PC-9 (cell line): ENCODE measurements at regions not wholly inside any gene's neighbourhood (a gene's known extent, or its start where the extent isn't known, plus 50 kb on each side); places are given as distances from the start of the nearest gene placed in this dataset.

Experiments used
- BruUV-seq: library from RNA; stranded (reverse); fragments of 400-500 nt; replicated peaks from 2 replicates; lab custom pipeline; 2021; lab: Mats Ljungman, UMichigan
- CTCF ChIA-PET: fragments of 300-600 bp; sonication (Branson Sonifier 250); formaldehyde crosslinking; loops from one replicate; lab custom pipeline; 2022; ENCODE audit warnings: antibody characterized with exemption; lab: Charles Lee
- POLR2A ChIA-PET: fragments of 300-600 bp; sonication (Branson Sonifier 250); formaldehyde crosslinking; loops from one replicate; lab custom pipeline; 2022; ENCODE audit warnings: antibody characterized with exemption; ENCODE audit not compliant: unreplicated experiment; lab: Charles Lee
- DNase-seq, 2 experiments: peaks; one replicate each; pipeline versions ENCODE4 v3.0.0 to v3.0.0-alpha.2; 2015 to 2022; ENCODE audit warnings: mixed read lengths in 1 of 2
- H2AFZ ChIP-seq: fragments of 200-600 bp; sonication (generic); 2 replicates; pipeline ENCODE4 v1.8.1; 2017; ENCODE audit warnings: antibody characterized with exemption
- H3F3A ChIP-seq: fragments of 200-600 bp; sonication (generic); 2 replicates; pipeline ENCODE4 v1.8.1; 2017; ENCODE audit warnings: antibody characterized with exemption, mild to moderate bottlenecking, low read depth; ENCODE audit not compliant: insufficient read depth
- H3K27ac ChIP-seq: fragments of 200-600 bp; sonication (generic); 2 replicates; pipeline ENCODE4 v1.6.1; 2016; ENCODE audit warnings: mixed run types
- H3K27me3 ChIP-seq: fragments of 200-600 bp; sonication (generic); 2 replicates; pipeline ENCODE4 v1.6.1; 2016; ENCODE audit warnings: low read depth, mixed run types; ENCODE audit not compliant: insufficient read depth
- H3K36me3 ChIP-seq: fragments of 200-600 bp; sonication (generic); 2 replicates; pipeline ENCODE4 v1.6.1; 2016; ENCODE audit warnings: low read depth, mixed run types
- H3K4me1 ChIP-seq: fragments of 200-600 bp; sonication (generic); replicated peaks from 2 replicates; pipeline ENCODE4 v1.6.1; 2016; ENCODE audit warnings: mixed run types; ENCODE audit not compliant: insufficient read depth
- H3K4me2 ChIP-seq: fragments of 200-600 bp; sonication (generic); 2 replicates; pipeline ENCODE4 v1.6.1; 2017; ENCODE audit warnings: mixed run types
- H3K4me3 ChIP-seq: fragments of 200-600 bp; sonication (generic); 2 replicates; pipeline ENCODE4 v1.6.1; 2016; ENCODE audit warnings: mixed run types
- H3K79me2 ChIP-seq: fragments of 200-600 bp; sonication (generic); 2 replicates; pipeline ENCODE4 v1.6.1; 2017; ENCODE audit warnings: low read depth, mixed run types
- H3K9me2 ChIP-seq: fragments of 200-600 bp; sonication (generic); 2 replicates; pipeline ENCODE4 v1.8.1; 2017; ENCODE audit warnings: mild to moderate bottlenecking; ENCODE audit not compliant: insufficient read depth
- H3K9me3 ChIP-seq: fragments of 200-600 bp; sonication (generic); 2 replicates; pipeline ENCODE4 v1.8.1; 2016; ENCODE audit warnings: low read depth; ENCODE audit not compliant: insufficient read depth
- H4K20me1 ChIP-seq: fragments of 200-600 bp; sonication (generic); 2 replicates; pipeline ENCODE4 v1.8.1; 2017; ENCODE audit not compliant: insufficient read depth
- EZH2 ChIP-seq: fragments of 200-600 bp; sonication (generic); IDR thresholded peaks from 2 replicates; pipeline ENCODE4 v1.8.0; 2017; ENCODE audit warnings: antibody characterized with exemption, low read depth
- intact Hi-C: fragments of 100-400 bp; cut with micrococcal nuclease; formaldehyde crosslinking; loops from one replicate; pipeline ENCODE4 v1.10.0; 2022; ENCODE audit not compliant: unreplicated experiment
- TF ChIP-seq, protein P1 (sequence below): fragments of 200-600 bp; sonication (generic); conservative IDR thresholded peaks from 2 replicates; pipeline ENCODE4 v1.6.1; 2017; ENCODE audit warnings: mixed run types, antibody characterized with exemption, mild to moderate bottlenecking, moderate library complexity

DNA sequence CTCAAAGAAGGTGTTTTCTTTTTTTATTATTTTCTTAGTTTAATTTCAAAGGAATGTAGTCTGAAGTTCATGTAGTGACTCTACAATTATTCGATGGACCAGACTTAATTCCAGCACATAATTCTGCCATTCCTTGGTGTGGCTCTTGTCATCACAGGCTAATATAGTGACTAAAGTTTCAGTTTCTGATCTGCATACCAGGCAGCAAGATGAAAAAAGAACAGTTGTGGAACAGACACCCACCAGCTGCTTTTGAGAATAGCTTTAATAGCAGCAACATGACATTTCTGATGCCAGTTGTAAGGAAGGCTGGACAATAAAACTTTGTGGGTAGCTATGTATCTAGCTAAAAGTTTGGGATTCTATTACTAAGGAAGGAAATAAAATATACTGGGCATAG is 676.3 kb upstream of the GRAMD2B start:
- no peaks in the 10 kb centered on the region for H3K36me3 ChIP-seq
- no peaks in the 10 kb centered on the region for H3F3A ChIP-seq
- H3K79me2 ChIP-seq: no peaks in the 10 kb centered on the region
- no peaks in the 10 kb centered on the region for H4K20me1 ChIP-seq
- no peak overlapping the region for H3K4me2 ChIP-seq
- intact Hi-C loops: no loop called here
- H3K4me1 ChIP-seq: no peaks in the 10 kb centered on the region
- ChIA-PET CTCF (no interaction called here), POLR2A (no interaction called here)
- H3K9me2 ChIP-seq: no peaks in the 10 kb centered on the region
- TF ChIP-seq EZH2: no peak
- TF ChIP-seq, protein P1, sequence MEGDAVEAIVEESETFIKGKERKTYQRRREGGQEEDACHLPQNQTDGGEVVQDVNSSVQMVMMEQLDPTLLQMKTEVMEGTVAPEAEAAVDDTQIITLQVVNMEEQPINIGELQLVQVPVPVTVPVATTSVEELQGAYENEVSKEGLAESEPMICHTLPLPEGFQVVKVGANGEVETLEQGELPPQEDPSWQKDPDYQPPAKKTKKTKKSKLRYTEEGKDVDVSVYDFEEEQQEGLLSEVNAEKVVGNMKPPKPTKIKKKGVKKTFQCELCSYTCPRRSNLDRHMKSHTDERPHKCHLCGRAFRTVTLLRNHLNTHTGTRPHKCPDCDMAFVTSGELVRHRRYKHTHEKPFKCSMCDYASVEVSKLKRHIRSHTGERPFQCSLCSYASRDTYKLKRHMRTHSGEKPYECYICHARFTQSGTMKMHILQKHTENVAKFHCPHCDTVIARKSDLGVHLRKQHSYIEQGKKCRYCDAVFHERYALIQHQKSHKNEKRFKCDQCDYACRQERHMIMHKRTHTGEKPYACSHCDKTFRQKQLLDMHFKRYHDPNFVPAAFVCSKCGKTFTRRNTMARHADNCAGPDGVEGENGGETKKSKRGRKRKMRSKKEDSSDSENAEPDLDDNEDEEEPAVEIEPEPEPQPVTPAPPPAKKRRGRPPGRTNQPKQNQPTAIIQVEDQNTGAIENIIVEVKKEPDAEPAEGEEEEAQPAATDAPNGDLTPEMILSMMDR: no peak
- no TSS peak for BruUV-seq
- H2AFZ ChIP-seq: no peak overlapping the region
- no peak overlapping the region for H3K27ac ChIP-seq
- H3K27me3 ChIP-seq: no peaks in the 10 kb centered on the region
- no peak for DNase-seq
- H3K9me3 ChIP-seq: no peaks in the 10 kb centered on the region
- H3K4me3 ChIP-seq: no peak overlapping the region

- CTCF ChIA-PET: no interaction called here
- no peak for DNase-seq
- intact Hi-C loops: no loop called here
Measured at GRCh38 chr5:125750147-125750860, 672.9 kb upstream of the GRAMD2B start.

DNA sequence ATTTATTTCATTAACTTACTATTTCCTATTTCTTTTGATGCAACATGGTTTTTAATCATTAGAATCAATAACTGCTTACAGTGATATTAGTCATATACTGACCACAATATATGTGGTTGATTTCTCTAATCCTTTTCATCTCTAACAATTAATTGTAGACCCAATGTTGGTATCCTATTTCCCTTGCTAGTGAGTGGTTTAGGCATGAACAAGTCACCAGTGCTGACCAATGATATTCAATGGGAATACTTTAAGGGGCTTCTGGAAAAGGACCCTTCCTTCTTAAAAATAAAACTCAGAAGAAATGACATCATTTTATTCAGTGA is 672.4 kb upstream of the GRAMD2B start:
- Histone ChIP-seq H3K4me2 (no peak overlapping the region), H3K9me2 (no peaks in the 10 kb centered on the region), H3K36me3 (no peaks in the 10 kb centered on the region), H3K27me3 (no peaks in the 10 kb centered on the region), H3K4me1 (no peaks in the 10 kb centered on the region), H2AFZ (no peak overlapping the region), H3K79me2 (no peaks in the 10 kb centered on the region), H3K4me3 (no peak overlapping the region), H3F3A (no peaks in the 10 kb centered on the region), H3K9me3 (no peaks in the 10 kb centered on the region), H3K27ac (no peak overlapping the region), H4K20me1 (no peaks in the 10 kb centered on the region)
- ChIA-PET POLR2A (no interaction called here), CTCF (no interaction called here)
- no TSS peak for BruUV-seq
- no peak for DNase-seq
- intact Hi-C loops: no loop called here
- TF ChIP-seq, protein P1: no peak
- TF ChIP-seq EZH2: no peak

More at GRCh38 chr5:125750147-125750860, 672.9 kb upstream of the GRAMD2B start:
- Histone ChIP-seq H3K4me2 (no peak overlapping the region), H3K27ac (no peak overlapping the region), H4K20me1 (no peaks in the 10 kb centered on the region), H3K4me1 (no peaks in the 10 kb centered on the region), H3K36me3 (no peaks in the 10 kb centered on the region), H3K9me2 (no peaks in the 10 kb centered on the region), H3F3A (no peaks in the 10 kb centered on the region), H3K4me3 (no peak overlapping the region), H3K79me2 (no peaks in the 10 kb centered on the region), H2AFZ (no peak overlapping the region), H3K27me3 (no peaks in the 10 kb centered on the region), H3K9me3 (no peaks in the 10 kb centered on the region)
- no TSS peak for BruUV-seq
- POLR2A ChIA-PET: no interaction called here
- no peak for TF ChIP-seq EZH2
- TF ChIP-seq, protein P1: no peak
